Inflammatory macrophage treated with lipopolysaccharide for 1 hour (primary cell): ENCODE measurements at regions not wholly inside any gene's neighbourhood (a gene's known extent, or its start where the extent isn't known, plus 50 kb on each side); places are given as distances from the start of the nearest gene placed in this dataset.
A peak's percentile ranks its signal among the peaks of the same experiment; 100 is the strongest.
"Not testable (repeated sequence)": the region's sequence is repeated elsewhere in the genome, so short reads cannot be mapped to it uniquely, and the experiment has no call there.

Source experiments
- DNase-seq, 2 donors: peaks; one replicate each; pipeline ENCODE4 v3.0.0-alpha.2; 2020 to 2022

DNA sequence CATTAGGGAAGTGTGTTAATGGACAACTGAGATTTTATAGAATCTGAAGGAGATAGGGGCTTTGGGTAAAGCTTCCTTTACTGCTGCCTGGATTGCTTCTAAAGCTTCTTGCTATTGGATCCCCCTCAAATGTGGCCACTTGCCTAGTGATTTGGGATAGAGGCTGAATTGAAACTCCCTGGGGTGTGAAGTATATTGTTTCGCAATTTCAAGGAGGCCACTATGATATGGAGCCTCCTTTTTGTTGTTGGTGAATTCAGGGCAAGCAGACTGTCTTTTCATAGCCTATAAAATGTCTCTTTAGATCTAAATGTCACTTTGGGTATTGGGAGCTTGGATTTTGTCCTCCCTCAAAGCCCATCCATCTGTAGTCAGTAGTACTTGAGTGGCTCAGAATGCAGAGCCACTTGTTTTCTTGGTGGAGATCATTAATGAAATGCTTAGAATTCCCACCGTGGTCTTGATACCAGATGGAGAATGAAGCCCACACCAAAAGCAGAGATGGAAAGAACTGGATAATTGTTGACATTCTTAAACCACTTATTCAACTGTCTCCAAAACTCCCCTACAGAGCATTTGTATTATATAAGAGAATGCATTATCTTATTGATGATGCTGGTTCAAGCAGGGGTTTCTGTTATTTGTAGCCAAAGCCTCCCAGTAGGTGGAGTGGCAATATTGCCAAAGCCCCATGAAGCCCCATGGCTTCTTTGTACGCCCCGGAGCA lies 144.3 kb upstream of the KCNE2 start:
- DNase-seq: no peak

- DNase-seq: no peak
Measured at GRCh38 chr21:34220556-34221195, 143.1 kb upstream of the KCNE2 start.

GRCh38 chr21:34221331-34222030 lies 142.3 kb upstream of the KCNE2 start:
- DNase-seq: no peak

GRCh38 chr21:34222031-34222335 lies 141.8 kb upstream of the KCNE2 start:
- no peak for DNase-seq

- DNase-seq: peak; percentile 44 to 63
Measured at GRCh38 chr21:34223376-34223775, 140.4 kb upstream of the KCNE2 start.

DNA sequence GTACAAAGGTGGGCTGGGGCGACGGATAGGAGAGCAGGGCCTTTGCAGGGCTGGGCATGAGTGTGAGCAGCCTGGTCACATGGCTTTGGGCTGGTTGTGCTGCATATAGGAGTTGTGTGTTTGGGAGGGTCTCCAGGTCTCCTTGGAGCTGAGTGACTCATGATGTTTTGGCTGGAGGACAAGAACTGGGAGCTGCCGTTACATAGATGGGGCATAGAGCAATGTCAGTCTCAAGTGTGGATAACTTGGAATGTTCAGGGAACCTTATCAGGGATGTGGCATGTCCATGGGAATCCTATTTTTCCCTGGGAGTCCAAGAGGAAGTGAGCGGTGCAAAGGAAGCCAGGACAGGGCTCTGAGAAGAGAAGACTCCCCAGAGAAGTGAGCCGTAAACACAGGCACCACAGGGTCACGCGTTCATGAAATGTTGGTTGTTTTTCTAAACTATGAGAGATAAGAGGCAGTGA lies 136.4 kb upstream of the KCNE2 start:
- no peak for DNase-seq

DNA sequence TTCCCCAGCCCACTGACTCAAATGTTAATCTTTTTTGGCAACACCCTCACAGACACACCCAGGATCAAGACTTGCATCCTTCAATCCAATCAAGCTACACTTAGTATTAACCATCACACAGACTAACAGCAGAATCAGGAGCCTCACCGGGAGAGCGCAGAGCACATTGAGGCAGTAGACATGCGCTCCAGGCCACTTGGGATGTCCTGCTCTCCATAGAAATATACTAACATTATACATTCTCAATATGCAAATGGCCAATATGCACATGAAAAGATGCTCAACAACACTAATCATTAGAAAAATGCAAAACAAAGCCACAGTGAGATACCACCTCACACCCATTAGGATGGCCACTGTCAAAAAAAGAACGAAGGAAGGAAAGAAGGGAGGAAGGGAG lies 135.0 kb upstream of the KCNE2 start:
- DNase-seq: no peak

DNA sequence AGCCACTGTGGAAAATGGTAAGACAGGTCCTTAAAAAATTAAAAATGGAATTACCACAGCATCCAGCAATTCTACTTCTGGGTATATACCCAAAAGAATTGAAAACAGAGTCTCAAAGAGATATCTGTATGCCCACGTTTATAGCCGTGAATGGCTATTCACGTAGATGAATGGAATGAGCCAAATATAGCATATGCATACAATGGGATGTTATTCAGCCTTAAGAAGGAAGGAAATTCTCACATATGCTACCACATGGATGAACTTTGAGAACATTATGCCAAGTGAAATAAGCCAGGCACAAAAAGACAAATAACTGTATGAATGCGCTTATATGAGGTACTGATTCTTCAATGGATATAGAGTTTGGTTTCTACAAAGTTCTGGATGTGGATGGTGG lies 134.5 kb upstream of the KCNE2 start:
- DNase-seq: no peak

DNA sequence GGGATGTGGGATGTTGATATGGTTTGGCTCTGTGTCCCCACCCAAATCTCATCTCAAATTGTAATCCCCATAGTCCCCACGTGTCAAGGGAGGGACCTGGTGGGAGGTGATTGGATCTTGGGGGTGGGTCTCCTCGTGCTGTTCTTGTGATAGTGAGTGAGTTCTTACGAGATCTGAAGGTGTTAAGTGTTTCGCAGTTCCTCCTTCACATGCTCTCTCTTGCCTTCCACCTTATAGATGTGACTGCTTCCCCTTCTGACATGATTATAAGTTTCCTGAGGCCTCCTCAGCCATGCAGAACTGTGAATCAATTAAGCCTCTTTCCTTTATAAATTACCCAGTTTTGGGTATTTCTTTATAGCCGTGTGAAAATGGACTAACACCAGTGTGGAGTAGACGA lies 130.1 kb upstream of the KCNE2 start:
- not testable (repeated sequence) for DNase-seq

DNA sequence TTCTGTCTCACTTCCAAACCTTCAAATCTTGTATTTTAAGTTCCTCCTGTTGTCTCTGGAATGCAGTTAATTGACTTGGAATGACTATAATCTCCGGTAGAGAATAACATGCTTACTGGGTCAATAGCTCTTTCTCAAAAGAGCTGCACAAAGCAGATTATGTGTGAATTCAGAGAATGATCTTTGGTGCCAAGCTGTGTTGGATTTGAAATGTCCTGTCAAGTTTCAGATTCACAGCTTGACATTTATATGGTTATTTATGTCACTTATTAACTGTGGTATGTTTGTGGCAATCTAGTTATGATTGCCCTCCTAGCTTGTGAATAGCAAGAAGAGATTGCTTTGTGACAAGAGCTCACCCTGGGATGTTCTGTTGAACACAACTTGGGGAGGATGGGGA lies 128.3 kb upstream of the KCNE2 start:
- no peak for DNase-seq

DNA sequence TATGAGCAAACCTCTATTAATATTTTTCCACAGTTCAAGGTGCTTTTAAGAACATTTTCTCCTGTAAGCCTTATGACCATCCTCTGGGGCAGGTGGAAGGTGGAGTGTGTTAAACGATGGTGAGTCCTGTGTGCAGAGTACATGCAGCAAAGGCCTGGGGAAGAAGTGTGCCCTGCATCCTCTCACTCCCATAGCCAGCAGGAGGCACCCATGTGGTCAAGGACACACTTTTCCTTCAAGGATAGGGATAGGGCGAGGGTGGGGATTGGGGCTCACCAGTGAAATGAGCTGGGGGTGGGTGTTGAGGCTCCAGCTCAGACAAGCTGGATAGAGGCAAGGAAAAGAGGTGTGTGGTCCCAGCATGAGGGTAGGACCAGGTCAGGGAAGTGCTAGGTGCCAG lies 120.8 kb upstream of the KCNE2 start:
- DNase-seq: no peak

- peak; percentile 25 to 59 for DNase-seq
Measured at GRCh38 chr21:34243562-34243961, 120.2 kb upstream of the KCNE2 start.

- no peak for DNase-seq
Measured at GRCh38 chr21:34252751-34253150, 111.1 kb upstream of the KCNE2 start.

- DNase-seq: no peak
Measured at GRCh38 chr21:34255073-34255472, 108.7 kb upstream of the KCNE2 start.

- DNase-seq: no peak
Measured at GRCh38 chr21:34260277-34261008, 103.4 kb upstream of the KCNE2 start.

- no peak for DNase-seq
Measured at GRCh38 chr21:34261841-34262468, 101.9 kb upstream of the KCNE2 start.

- no peak for DNase-seq
Measured at GRCh38 chr21:34262469-34262845, 101.3 kb upstream of the KCNE2 start.

DNA sequence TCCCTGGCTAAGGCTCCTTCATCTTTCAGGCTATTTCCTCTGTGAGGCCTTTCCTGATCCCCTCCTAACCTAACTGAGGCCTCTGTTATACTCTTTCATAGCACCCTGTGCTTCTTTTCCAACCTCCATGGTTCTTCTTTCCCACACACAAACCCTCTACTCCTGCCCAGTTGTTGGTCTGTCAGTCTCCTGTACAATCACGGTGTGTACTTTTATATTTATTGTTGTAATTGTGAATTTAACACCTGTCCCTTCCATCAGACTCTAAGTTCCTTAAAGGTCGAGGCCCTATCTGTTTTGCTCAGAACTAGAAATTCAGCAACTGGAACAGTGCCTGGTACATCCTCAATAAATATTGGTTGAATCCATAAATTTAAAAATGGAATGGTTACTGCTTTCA lies 100.2 kb upstream of the KCNE2 start:
- DNase-seq: no peak

GRCh38 chr21:34266351-34266750 lies 97.5 kb upstream of the KCNE2 start:
- no peak for DNase-seq

DNA sequence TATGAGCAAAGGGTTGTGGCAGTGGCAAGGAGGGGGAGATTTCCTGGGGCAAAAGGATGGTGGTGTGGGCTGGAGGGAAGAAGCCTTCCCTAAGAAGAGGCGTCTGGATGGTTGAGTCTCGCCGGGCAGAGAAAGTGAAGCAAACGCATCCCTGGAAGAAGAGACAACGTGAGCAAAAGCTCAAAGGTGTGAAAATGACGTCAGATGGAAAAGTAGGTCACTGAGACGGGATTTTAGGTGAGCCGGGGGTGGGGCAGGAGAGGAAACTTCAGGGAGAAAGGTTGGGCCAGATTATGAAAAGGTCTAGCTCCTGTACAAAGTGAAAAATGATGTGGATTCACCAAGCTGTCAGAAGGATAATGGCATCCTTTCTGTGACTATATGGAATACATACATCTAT lies 95.3 kb upstream of the KCNE2 start:
- no peak for DNase-seq

DNA sequence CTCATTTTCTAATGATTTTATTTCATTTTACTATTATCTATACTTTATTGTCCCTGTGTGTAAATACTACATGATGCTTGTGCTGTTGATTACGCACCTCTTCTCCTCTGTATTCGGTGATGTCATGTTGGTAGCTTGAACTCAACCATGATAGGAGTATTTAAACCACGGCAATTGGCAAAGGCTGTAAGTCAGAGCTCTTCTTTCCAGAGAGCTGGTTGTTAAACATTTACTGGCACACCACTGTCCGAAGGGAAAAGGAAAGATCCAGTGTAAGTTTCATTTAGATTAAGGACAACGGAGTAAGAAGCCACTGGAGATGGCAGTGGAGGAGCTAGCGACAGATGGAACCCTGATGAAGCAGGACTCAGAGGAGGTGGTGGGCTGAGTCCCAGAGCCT lies 93.4 kb upstream of the KCNE2 start:
- no peak for DNase-seq

GRCh38 chr21:34271189-34271851 lies 92.5 kb upstream of the KCNE2 start:
- no peak for DNase-seq

GRCh38 chr21:34272321-34272720 lies 91.5 kb upstream of the KCNE2 start:
- DNase-seq: no peak
